HCT116 (cell line): ENCODE measurements at regions not wholly inside any gene's neighbourhood (a gene's known extent, or its start where the extent isn't known, plus 50 kb on each side); places are given as distances from the start of the nearest gene placed in this dataset.

Experiments used
- EZH2 ChIP-seq: fragments of 200-600 bp; sonication (generic); IDR thresholded peaks from 2 replicates; pipeline ENCODE4 v1.6.1; 2017; ENCODE audit warnings: antibody characterized with exemption, mixed run types
- MAX ChIP-seq: IDR thresholded peaks from 2 replicates; pipeline ENCODE4 v1.6.1; 2012
- POLR2AphosphoS5 ChIP-seq: IDR thresholded peaks from 2 replicates; pipeline ENCODE4 v1.6.1; 2011; ENCODE audit warnings: mild to moderate bottlenecking, low read depth, low read length, moderate library complexity
- REST ChIP-seq: IDR thresholded peaks from 2 replicates; pipeline ENCODE4 v1.6.1; 2012; ENCODE audit warnings: low read depth
- SIN3A ChIP-seq: IDR thresholded peaks from 2 replicates; pipeline ENCODE4 v1.6.1; 2012; ENCODE audit warnings: low read depth
- SP1 ChIP-seq: IDR thresholded peaks from 2 replicates; pipeline ENCODE4 v1.6.1; 2012; ENCODE audit warnings: low read depth
- TCF7L2 ChIP-seq: IDR thresholded peaks from 2 replicates; pipeline ENCODE4 v1.7.0; 2011; ENCODE audit warnings: borderline replicate concordance, inconsistent platforms; ENCODE audit not compliant: insufficient read depth, insufficient read length; ENCODE audit errors: extremely low read depth
- YY1 ChIP-seq: IDR thresholded peaks from 2 replicates; pipeline ENCODE4 v1.6.1; 2011; ENCODE audit warnings: low read length, low read depth, moderate library complexity, mild to moderate bottlenecking; ENCODE audit not compliant: insufficient replicate concordance; ENCODE audit errors: extremely low read depth
- ZFX ChIP-seq: fragments of 450-650 bp; IDR thresholded peaks from 2 replicates; pipeline ENCODE4 v1.6.1; 2017
- ZNF274 ChIP-seq: fragments of 200-500 bp; sonication (Bioruptor generic); IDR thresholded peaks from 2 replicates; pipeline ENCODE4 v1.6.1; 2014; ENCODE audit warnings: mild to moderate bottlenecking, low read depth, low read length, inconsistent platforms
- TF ChIP-seq, protein P1 (sequence below), 3 experiments: fragments of 200-600 bp in 1 of 3; sonication (generic) in 1 of 3; IDR thresholded peaks in 2 of 3; conservative IDR thresholded peaks in 1 of 3; 2 replicates each; pipeline ENCODE4 v1.5.1; 2012 to 2017; ENCODE audit warnings: low read depth in 2 of 3, low read length in 2 of 3, antibody characterized with exemption in 1 of 3, borderline replicate concordance in 1 of 3, control low read depth in 1 of 3, mild to moderate bottlenecking in 1 of 3, mixed read lengths in 1 of 3, mixed run types in 1 of 3, moderate library complexity in 1 of 3; ENCODE audit not compliant: insufficient read depth in 1 of 3

- TF ChIP-seq, protein P1, sequence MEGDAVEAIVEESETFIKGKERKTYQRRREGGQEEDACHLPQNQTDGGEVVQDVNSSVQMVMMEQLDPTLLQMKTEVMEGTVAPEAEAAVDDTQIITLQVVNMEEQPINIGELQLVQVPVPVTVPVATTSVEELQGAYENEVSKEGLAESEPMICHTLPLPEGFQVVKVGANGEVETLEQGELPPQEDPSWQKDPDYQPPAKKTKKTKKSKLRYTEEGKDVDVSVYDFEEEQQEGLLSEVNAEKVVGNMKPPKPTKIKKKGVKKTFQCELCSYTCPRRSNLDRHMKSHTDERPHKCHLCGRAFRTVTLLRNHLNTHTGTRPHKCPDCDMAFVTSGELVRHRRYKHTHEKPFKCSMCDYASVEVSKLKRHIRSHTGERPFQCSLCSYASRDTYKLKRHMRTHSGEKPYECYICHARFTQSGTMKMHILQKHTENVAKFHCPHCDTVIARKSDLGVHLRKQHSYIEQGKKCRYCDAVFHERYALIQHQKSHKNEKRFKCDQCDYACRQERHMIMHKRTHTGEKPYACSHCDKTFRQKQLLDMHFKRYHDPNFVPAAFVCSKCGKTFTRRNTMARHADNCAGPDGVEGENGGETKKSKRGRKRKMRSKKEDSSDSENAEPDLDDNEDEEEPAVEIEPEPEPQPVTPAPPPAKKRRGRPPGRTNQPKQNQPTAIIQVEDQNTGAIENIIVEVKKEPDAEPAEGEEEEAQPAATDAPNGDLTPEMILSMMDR (IDR thresholded peaks at IDR 0.05 in 2 of 3, conservative IDR thresholded peaks at IDR 0.05 in 1 of 3; ENCODE audit: borderline replicate concordance in 1 of 3, insufficient read depth in 1 of 3, low read depth in 2 of 3, low read length in 2 of 3), result no peak
- TF ChIP-seq SIN3A (no peak), ZNF274 (no peak), REST (no peak), SP1 (no peak), YY1 (no peak), ZFX (no peak), POLR2AphosphoS5 (no peak), EZH2 (no peak), MAX (no peak), TCF7L2 (no peak)
These were observed 237.6 kb upstream of the ZNF217 start for GRCh38 chr20:53831228-53831627.
